GM19238 (cell line): ENCODE measurements at regions not wholly inside any gene's neighbourhood (a gene's known extent, or its start where the extent isn't known, plus 50 kb on each side); places are given as distances from the start of the nearest gene placed in this dataset.
"Not testable (repeated sequence)": the region's sequence is repeated elsewhere in the genome, so short reads cannot be mapped to it uniquely, and the experiment has no call there.

Experiments used
- DNase-seq: peaks from one replicate; pipeline ENCODE4 v3.0.0; 2011; ENCODE audit warnings: low spot score; ENCODE audit not compliant: insufficient read length

- no peak for DNase-seq
Observed at GRCh38 chr14:30069536-30069935, 141.9 kb upstream of the PRKD1 start.

- not testable (repeated sequence) for DNase-seq
Observed at GRCh38 chr14:30072454-30072853, 144.8 kb upstream of the PRKD1 start.

- DNase-seq, result no peak
Observed at GRCh38 chr14:30077946-30078345, 150.3 kb upstream of the PRKD1 start.

- DNase-seq, result no peak
Observed at GRCh38 chr14:30078811-30079402, 151.3 kb upstream of the PRKD1 start.

GRCh38 chr14:30082486-30082885 lies 154.8 kb upstream of the PRKD1 start:
- DNase-seq, result no peak

GRCh38 chr14:30084811-30085210 lies 157.2 kb upstream of the PRKD1 start:
- no peak for DNase-seq

- DNase-seq, result no peak
Observed at GRCh38 chr14:30085943-30086342, 158.3 kb upstream of the PRKD1 start.

- DNase-seq, result no peak
Observed at GRCh38 chr14:30088620-30089019, 161.0 kb upstream of the PRKD1 start.

GRCh38 chr14:30108975-30109700 lies 181.5 kb upstream of the PRKD1 start:
- DNase-seq, result no peak

- no peak for DNase-seq
Observed at GRCh38 chr14:30114051-30114450, 186.4 kb upstream of the PRKD1 start.

GRCh38 chr14:30115756-30116155 lies 188.1 kb upstream of the PRKD1 start:
- DNase-seq, result no peak

GRCh38 chr14:30118992-30119640 lies 191.5 kb upstream of the PRKD1 start:
- DNase-seq, result no peak

GRCh38 chr14:30125322-30125979 lies 197.8 kb upstream of the PRKD1 start:
- no peak for DNase-seq

- no peak for DNase-seq
Observed at GRCh38 chr14:30129807-30130206, 202.2 kb upstream of the PRKD1 start.

- no peak for DNase-seq
Observed at GRCh38 chr14:30131581-30132097, 204.0 kb upstream of the PRKD1 start.

GRCh38 chr14:30132196-30132595 lies 204.5 kb upstream of the PRKD1 start:
- no peak for DNase-seq

GRCh38 chr14:30134936-30135335 lies 207.3 kb upstream of the PRKD1 start:
- no peak for DNase-seq

- no peak for DNase-seq
Observed at GRCh38 chr14:30138567-30138966, 210.9 kb upstream of the PRKD1 start.

- no peak for DNase-seq
Observed at GRCh38 chr14:30142216-30142615, 214.6 kb upstream of the PRKD1 start.

GRCh38 chr14:30143627-30144026 lies 216.0 kb upstream of the PRKD1 start:
- no peak for DNase-seq

- no peak for DNase-seq
Observed at GRCh38 chr14:30153717-30154116, 226.1 kb upstream of the PRKD1 start.

GRCh38 chr14:30156571-30156970 lies 228.9 kb upstream of the PRKD1 start:
- DNase-seq, result no peak
